ENCODE measurements at regions not wholly inside any gene's neighbourhood (a gene's known extent, or its start where the extent isn't known, plus 50 kb on each side); places are given as distances from the start of the nearest gene placed in this dataset.

GRCh38 chr4:128548381-128548780, 260.8 kb upstream of the PGRMC2 start:
- no peak for TF ChIP-seq MXI1 (IDR thresholded peaks at IDR 0.05; ENCODE audit: borderline replicate concordance, low read depth, low read length)
- TF ChIP-seq ZNF383 (CRISPR knock-in tag; IDR thresholded peaks at IDR 0.05; ENCODE audit: borderline replicate concordance) = no peak
- TF ChIP-seq MTERF4 (CRISPR knock-in tag; IDR thresholded peaks at IDR 0.05) = no peak

All from HepG2 (cell line).